NCI-H446 (cell line): ENCODE measurements at regions not wholly inside any gene's neighbourhood (a gene's known extent, or its start where the extent isn't known, plus 50 kb on each side); places are given as distances from the start of the nearest gene placed in this dataset.
A peak's percentile ranks its signal among the peaks of the same experiment; 100 is the strongest.

Experiments
- DNase-seq, 2 experiments: peaks; one replicate each; lab custom pipeline; 2025; lab: John Stamatoyannopoulos, UW

- DNase-seq, result no peak
Measured at GRCh38 chr20:24762791-24763350, 186.2 kb upstream of the CST7 start.

GRCh38 chr20:24763386-24764026, 185.6 kb upstream of the CST7 start:
- DNase-seq, result no peak

- DNase-seq, result no peak
Measured at GRCh38 chr20:24764027-24764793, 184.9 kb upstream of the CST7 start.

- DNase-seq, result no peak
Measured at GRCh38 chr20:24764794-24765202, 184.3 kb upstream of the CST7 start.

- DNase-seq, result no peak
Measured at GRCh38 chr20:24765316-24766142, 183.5 kb upstream of the CST7 start.

- no peak for DNase-seq
Measured at GRCh38 chr20:24766143-24766527, 182.9 kb upstream of the CST7 start.

GRCh38 chr20:24766826-24767622, 182.0 kb upstream of the CST7 start:
- DNase-seq, result no peak

- DNase-seq, result no peak
Measured at GRCh38 chr20:24767623-24768100, 181.4 kb upstream of the CST7 start.

- DNase-seq, result no peak
Measured at GRCh38 chr20:24768201-24768636, 180.8 kb upstream of the CST7 start.

- DNase-seq, result no peak
Measured at GRCh38 chr20:24768713-24769601, 180.1 kb upstream of the CST7 start.

GRCh38 chr20:24769878-24770627, 179.0 kb upstream of the CST7 start:
- no peak for DNase-seq

- no peak for DNase-seq
Measured at GRCh38 chr20:24770628-24771541, 178.2 kb upstream of the CST7 start.

- DNase-seq, result no peak
Measured at GRCh38 chr20:24771542-24772061, 177.5 kb upstream of the CST7 start.

- no peak for DNase-seq
Measured at GRCh38 chr20:24772667-24773066, 176.4 kb upstream of the CST7 start.

- DNase-seq, result no peak
Measured at GRCh38 chr20:24773168-24773567, 175.9 kb upstream of the CST7 start.

- DNase-seq, result peak in 1 of 2 experiments; percentile 48
Measured at GRCh38 chr20:24773751-24774201, 175.3 kb upstream of the CST7 start.

- no peak for DNase-seq
Measured at GRCh38 chr20:24775966-24776365, 173.1 kb upstream of the CST7 start.

GRCh38 chr20:24776755-24777271, 172.3 kb upstream of the CST7 start:
- DNase-seq, result no peak
